ENCODE measurements at regions not wholly inside any gene's neighbourhood (a gene's known extent, or its start where the extent isn't known, plus 50 kb on each side); places are given as distances from the start of the nearest gene placed in this dataset.
A peak's percentile ranks its signal among the peaks of the same experiment; 100 is the strongest.

- DNase-seq (ENCODE audit: low spot score) = no peak
Measured at GRCh38 chr2:16013359-16013911, 73.1 kb downstream of the MYCN start.

- no peak for DNase-seq (ENCODE audit: low spot score)
Measured at GRCh38 chr2:16012626-16013358, 72.4 kb downstream of the MYCN start.

- peak; percentile 95 for DNase-seq (ENCODE audit: low spot score)
Measured at GRCh38 chr2:16012029-16012596, 71.8 kb downstream of the MYCN start.

DNA sequence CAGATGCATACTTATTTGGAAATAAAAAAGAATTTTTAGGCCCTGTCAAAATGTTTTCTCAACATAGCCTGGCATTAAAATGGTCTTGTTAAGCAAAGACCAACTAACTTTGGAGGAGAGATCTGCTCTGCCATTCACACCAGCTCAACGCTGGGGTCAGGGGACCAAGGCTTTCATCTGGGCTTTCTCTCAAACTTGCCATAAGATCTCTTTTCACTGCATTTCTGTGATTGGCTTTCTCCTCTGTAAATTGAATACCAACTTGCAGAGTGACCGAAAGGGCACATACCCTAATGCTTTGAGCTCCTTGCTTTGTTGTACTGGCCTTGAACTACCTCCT is 71.2 kb downstream of the MYCN start:
- DNase-seq (ENCODE audit: low spot score) = peak; percentile 94

- peak; percentile 93 for DNase-seq (ENCODE audit: low spot score)
Measured at GRCh38 chr2:16010951-16011620, 70.7 kb downstream of the MYCN start.

DNA sequence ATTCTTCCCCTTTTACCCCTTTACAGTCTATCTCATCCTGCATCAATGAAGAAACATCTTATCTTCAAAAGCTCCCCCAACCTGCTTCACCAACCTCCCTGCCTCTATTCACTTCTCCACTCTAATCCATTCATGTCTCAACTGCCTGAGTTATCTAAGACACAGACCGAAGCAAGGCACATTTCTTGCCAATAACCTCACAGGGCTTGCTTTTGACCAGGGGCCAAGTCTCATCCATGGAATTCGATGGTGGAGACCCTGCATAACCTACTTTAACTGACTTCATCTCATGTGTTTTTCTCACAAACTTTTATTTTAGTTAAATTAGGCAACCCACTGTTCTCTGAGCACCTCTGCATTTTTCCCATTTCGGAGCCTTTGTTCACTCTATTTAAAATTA is 69.7 kb downstream of the MYCN start:
- peak; percentile 93 for DNase-seq (ENCODE audit: low spot score)

DNA sequence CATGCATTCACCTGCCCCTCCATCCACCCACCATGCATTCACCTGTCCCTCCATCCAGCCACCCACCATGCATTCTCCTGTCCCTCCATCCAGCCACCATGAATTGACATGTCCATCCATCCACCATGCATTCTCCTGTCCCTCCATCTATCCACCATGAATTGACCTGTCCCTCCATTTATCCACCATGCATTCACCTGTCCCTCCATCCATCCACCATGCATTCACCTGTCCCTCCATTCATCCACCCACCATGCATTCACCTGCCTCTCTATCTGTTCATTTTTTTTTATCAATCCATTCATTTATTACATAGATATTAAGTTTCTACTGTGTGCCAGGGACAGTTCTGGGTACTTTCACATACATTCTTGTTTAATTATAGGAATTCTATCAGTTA is 69.2 kb downstream of the MYCN start:
- DNase-seq (ENCODE audit: low spot score) = peak; percentile 94

DNA sequence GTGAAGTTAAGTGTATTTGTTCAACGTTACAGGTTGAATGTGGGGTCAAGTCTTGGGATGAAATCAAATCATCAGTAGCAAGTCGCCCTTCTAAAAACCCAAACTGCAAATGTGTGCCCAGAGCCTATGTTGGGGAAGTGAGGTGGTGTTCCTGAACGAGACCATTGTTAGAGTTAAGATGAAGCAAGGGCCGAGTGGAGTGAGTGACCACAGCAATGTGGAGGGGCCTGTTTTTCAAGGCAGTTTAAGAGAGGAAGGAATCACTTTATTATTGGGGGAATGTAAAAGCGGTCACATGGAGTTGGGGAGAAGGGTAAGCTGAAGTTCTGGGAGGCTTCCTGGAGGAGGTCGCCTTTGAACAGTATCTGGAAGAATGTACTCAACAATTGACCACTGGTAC is 68.5 kb downstream of the MYCN start:
- no peak for DNase-seq (ENCODE audit: low spot score)

DNA sequence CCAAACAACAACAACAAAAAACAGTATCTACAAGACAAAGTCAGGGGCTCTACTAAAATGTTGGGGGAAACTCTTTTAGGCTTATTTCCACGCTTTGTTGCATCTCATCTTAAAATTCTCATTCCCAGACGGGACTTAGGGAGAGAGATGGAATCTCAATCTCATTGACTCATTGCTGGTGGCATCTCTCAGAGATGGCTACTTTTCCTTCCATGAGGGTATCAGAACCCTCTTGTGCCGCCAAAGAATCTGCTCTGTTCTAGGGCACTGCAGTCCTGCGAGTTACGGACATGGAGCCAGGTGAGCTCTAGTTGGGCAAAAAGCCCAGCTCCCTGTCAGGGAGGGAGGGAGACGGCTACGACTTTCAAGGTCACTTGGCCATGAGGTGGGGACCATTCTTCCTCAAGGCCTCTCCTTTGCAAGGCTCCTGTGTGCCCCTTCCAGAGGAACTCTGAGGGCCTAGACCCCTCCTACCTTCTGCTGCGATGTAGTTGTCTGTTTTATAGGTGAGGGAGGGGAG is 68.0 kb downstream of the MYCN start:
- peak; percentile 94 for DNase-seq (ENCODE audit: low spot score)

DNA sequence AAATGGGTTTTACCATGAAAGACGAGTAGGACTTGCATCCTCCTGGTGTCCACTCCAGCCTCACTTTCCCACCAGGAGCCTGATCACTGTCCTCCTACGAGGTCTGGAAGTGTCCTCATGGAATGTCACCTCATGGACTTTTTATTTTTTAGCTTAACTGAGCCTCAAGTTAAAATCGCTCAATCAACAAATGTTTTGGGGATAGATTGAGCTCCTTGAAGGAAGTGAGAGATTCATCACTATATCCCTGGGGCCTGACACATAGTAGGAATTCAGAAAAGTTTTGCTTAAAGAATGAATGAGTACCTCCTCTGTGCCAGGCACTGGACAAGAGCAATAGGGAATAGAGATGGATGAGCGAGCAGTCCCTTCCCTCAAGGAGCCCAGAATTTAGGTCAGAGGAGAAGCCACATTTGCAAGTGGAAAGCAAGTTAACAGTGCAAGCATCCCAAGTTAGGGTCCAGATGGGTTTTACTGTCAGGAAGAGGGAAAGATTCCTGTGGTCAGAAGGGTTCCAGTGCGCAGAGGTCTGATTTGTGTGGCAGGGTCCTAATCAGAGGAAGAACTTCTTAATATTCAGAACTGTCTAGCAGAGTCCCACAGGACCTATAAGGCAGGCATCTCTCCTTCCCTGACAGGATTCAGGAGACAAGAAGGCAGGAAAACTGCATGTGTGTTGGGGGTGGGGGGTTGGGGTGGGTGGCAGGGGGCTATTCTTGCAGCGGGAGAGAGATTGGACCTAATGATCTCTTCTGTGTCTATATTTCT is 67.0 kb downstream of the MYCN start:
- DNase-seq (ENCODE audit: low spot score) = peak; percentile 94

DNA sequence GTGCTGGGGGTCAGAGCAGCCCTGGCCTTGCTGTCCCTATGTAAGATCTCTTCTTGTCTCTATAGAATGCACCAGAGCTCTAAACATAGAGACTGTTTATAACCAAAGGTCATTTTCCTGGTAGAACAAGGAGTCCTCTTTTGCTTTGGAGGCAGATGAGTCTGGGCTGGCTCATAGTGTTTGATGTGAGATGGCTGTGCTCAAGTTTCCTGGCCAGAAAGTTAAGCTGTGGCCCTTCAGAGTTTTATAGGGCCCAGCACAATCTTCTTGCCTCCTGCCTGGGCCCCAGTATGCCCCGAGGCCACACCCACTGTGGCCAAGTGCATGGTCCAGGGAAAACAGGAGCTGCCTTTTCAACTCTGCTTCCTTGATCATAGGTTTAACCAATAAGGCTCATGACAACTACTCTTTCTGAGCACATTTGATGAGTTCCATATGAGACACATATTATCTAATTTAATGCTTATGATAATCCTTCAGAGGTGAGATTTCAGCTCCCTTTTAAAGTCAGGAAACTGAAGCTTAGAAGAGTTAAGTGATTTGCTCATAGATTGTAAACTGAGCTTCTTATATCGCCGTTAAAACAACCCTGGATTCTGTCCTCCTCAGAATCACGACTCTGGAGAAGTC is 66.3 kb downstream of the MYCN start:
- DNase-seq (ENCODE audit: low spot score) = peak; percentile 94

- peak; percentile 94 for DNase-seq (ENCODE audit: low spot score)
Measured at GRCh38 chr2:16005816-16006536, 65.6 kb downstream of the MYCN start.

DNA sequence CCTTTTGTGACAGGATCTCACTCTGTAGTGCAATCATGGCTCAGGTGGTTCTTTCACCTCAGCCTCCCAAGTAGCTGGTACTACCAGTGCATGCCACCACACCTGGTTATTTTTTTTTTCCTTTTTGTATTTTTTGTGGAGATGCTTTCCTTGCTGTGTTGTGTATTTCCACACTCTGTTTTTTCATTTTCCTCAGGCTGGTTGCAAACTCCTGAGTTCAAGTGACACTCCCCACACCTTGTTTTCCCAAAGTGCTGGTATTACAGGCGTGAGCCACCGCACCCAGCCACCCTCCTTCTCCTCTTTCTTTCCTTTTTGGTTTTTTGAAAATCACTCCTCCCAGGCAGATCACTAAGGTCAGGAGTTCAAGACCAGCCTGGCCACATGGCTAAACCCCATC is 65.0 kb downstream of the MYCN start:
- peak; percentile 93 for DNase-seq (ENCODE audit: low spot score)

- peak; percentile 95 for DNase-seq (ENCODE audit: low spot score)
Measured at GRCh38 chr2:16003809-16004208, 63.5 kb downstream of the MYCN start.

- DNase-seq (ENCODE audit: low spot score) = peak; percentile 93
Measured at GRCh38 chr2:16003152-16003551, 62.8 kb downstream of the MYCN start.

DNA sequence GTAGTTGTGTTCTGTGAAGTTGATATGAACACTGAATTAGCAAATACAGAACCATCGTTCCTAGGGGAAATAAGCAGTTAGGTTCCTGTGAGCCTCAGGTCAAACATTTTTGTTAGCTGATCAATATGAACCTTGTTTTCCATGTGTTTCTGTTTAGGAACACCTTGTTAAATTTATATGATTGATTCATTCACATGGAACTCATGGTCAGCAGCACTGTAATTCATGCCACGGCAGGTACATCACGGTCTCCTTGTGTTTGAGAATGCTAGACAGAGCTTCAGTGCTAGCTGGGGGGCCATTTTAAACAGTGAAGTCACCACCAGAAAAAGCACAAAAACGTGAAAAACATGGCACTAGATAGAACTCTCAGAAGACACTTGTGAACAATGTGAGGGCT is 62.2 kb downstream of the MYCN start:
- peak; percentile 93 for DNase-seq (ENCODE audit: low spot score)

GRCh38 chr2:16002144-16002543 is 61.8 kb downstream of the MYCN start:
- peak; percentile 93 for DNase-seq (ENCODE audit: low spot score)

- DNase-seq (ENCODE audit: low spot score) = no peak
Measured at GRCh38 chr2:16000642-16001041, 60.3 kb downstream of the MYCN start.

GRCh38 chr2:15999596-16000469 is 59.5 kb downstream of the MYCN start:
- peak; percentile 93 for DNase-seq (ENCODE audit: low spot score)
